ENCODE measurements at regions not wholly inside any gene's neighbourhood (a gene's known extent, or its start where the extent isn't known, plus 50 kb on each side); places are given as distances from the start of the nearest gene placed in this dataset.

GRCh38 chr6:21800330-21800729 lies 206.8 kb downstream of the SOX4 start:
- H3K4me1 ChIP-seq (ENCODE audit: control insufficient read depth in 5 of 5, insufficient read depth in 5 of 5, low read length in 5 of 5), result peaks cover 0 to 6% (median 0%) of the 10 kb centered on the region in 5 donors
- H3K27ac ChIP-seq (ENCODE audit: low read depth in 1 of 2, low read length in 1 of 2), result no peak overlapping the region
- no peak overlapping the region for H3K4me3 ChIP-seq
- ATAC-seq (ENCODE audit: insufficient read depth, low FRiP score), result no peak
- H3K36me3 ChIP-seq (ENCODE audit: control insufficient read depth in 4 of 4, insufficient read depth in 4 of 4, low read length in 4 of 4), result no peaks in the 10 kb centered on the region
- no peak for TF ChIP-seq CTCF (IDR thresholded peaks at IDR 0.05; ENCODE audit: control extremely low read depth, extremely low read depth)
- no peak for DNase-seq
- 77 to 89% methylated on average over 2 of the region's 2 CpGs for WGBS, 2 donors
- H3K27me3 ChIP-seq (ENCODE audit: control insufficient read depth in 3 of 3, insufficient read depth in 3 of 3, low read length in 2 of 3), result no peaks in the 10 kb centered on the region
- H3K9ac ChIP-seq (ENCODE audit: insufficient read depth in 1 of 2, low read length in 2 of 2), result no peak overlapping the region
- no peaks in the 10 kb centered on the region for H3K9me3 ChIP-seq (ENCODE audit: control insufficient read depth in 4 of 4, insufficient read depth in 3 of 4, low read length in 3 of 4)

GRCh38 chr6:21800948-21801438 lies 207.4 kb downstream of the SOX4 start:
- Histone ChIP-seq H3K4me1 (ENCODE audit: control insufficient read depth in 5 of 5, insufficient read depth in 5 of 5, low read length in 5 of 5) (peaks cover 0 to 7% (median 0%) of the 10 kb centered on the region in 5 donors), H3K36me3 (ENCODE audit: control insufficient read depth in 4 of 4, insufficient read depth in 4 of 4, low read length in 4 of 4) (no peaks in the 10 kb centered on the region), H3K9ac (ENCODE audit: insufficient read depth in 1 of 2, low read length in 2 of 2) (no peak overlapping the region), H3K9me3 (ENCODE audit: control insufficient read depth in 4 of 4, insufficient read depth in 3 of 4, low read length in 3 of 4) (no peaks in the 10 kb centered on the region), H3K4me3 (no peak overlapping the region), H3K27me3 (ENCODE audit: control insufficient read depth in 3 of 3, insufficient read depth in 3 of 3, low read length in 2 of 3) (no peaks in the 10 kb centered on the region), H3K27ac (ENCODE audit: low read depth in 1 of 2, low read length in 1 of 2) (peak overlapping the region in 1 of 2 donors; percentile 74)
- DNase-seq, result no peak
- TF ChIP-seq CTCF (IDR thresholded peaks at IDR 0.05; ENCODE audit: control extremely low read depth, extremely low read depth), result no peak
- ATAC-seq (ENCODE audit: insufficient read depth, low FRiP score), result no peak
- WGBS, 2 donors, result 79 to 91% methylated on average over 11 of the region's 11 CpGs

DNA sequence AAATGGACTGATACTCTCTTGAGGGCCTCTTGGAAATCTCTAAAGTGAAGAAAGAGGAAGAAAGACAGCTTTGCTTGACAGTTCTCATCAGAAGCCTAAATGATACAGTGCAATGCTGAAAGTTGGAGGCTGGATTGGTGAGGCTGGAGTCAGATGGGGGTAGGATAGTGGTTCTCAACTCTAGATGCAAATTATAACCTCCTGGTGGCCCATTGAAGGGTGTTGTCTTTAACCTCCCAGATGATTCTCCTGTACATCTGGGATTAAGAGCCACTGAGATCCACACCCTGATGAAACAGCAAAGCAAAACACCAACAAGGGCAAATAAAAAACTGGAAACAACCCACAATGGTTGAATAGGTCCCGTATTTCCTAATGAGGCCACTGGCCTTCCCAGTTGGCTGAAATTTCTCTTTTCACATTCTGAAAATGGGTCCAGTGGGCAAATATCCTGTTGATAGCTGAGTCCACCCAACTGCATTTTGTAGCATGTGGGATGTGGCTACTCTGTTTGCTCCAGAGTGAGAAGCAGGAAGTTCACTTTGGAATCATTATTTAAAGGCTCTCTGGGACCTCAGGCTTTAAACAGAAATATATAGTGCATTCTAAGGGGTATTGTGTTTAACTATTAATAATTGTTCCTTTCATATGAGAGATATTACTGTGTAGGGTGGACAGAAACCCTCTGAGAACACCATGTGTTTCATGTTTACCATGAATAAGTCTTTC lies 208.1 kb downstream of the SOX4 start:
- H3K9ac ChIP-seq (ENCODE audit: insufficient read depth in 1 of 2, low read length in 2 of 2), result no peak overlapping the region
- no peaks in the 10 kb centered on the region for H3K36me3 ChIP-seq (ENCODE audit: control insufficient read depth in 4 of 4, insufficient read depth in 4 of 4, low read length in 4 of 4)
- 68 to 75% methylated on average over 1 of the region's 1 CpG for WGBS, 2 donors
- H3K4me3 ChIP-seq, result no peak overlapping the region
- DNase-seq (no peak), ATAC-seq (ENCODE audit: insufficient read depth, low FRiP score) (no peak)
- TF ChIP-seq CTCF (IDR thresholded peaks at IDR 0.05; ENCODE audit: control extremely low read depth, extremely low read depth), result no peak
- H3K27ac ChIP-seq (ENCODE audit: low read depth in 1 of 2, low read length in 1 of 2), result peak overlapping the region in 1 of 2 donors; percentile 74
- no peaks in the 10 kb centered on the region for H3K9me3 ChIP-seq (ENCODE audit: control insufficient read depth in 4 of 4, insufficient read depth in 3 of 4, low read length in 3 of 4)
- H3K4me1 ChIP-seq (ENCODE audit: control insufficient read depth in 5 of 5, insufficient read depth in 5 of 5, low read length in 5 of 5), result peaks cover 0 to 7% (median 0%) of the 10 kb centered on the region in 5 donors
- H3K27me3 ChIP-seq (ENCODE audit: control insufficient read depth in 3 of 3, insufficient read depth in 3 of 3, low read length in 2 of 3), result no peaks in the 10 kb centered on the region

Data from lung (tissue), 11 donors.